Breast epithelium (tissue), 4 donors: ENCODE measurements at regions not wholly inside any gene's neighbourhood (a gene's known extent, or its start where the extent isn't known, plus 50 kb on each side); places are given as distances from the start of the nearest gene placed in this dataset.
A peak's percentile ranks its signal among the peaks of the same experiment; 100 is the strongest.
"Not testable (repeated sequence)": the region's sequence is repeated elsewhere in the genome, so short reads cannot be mapped to it uniquely, and the experiment has no call there.

ENCODE experiments used
- DNase-seq, 2 donors: peaks; one replicate each; pipeline ENCODE4 v3.0.0-alpha.2; 2019; ENCODE audit warnings: low spot score in 2 of 2
- H3K27ac ChIP-seq, 2 donors: fragments of 200-600 bp; sonication (generic) in 1 of 2; one replicate each; pipeline ENCODE4 v1.5.1; 2016 to 2019; ENCODE audit warnings: mild to moderate bottlenecking in 1 of 2
- H3K27me3 ChIP-seq, 2 donors: fragments of 200-600 bp; sonication (generic) in 1 of 2; one replicate each; pipeline versions ENCODE4 v1.5.1 to v1.6.0; 2017 to 2019; ENCODE audit warnings: control low read depth in 1 of 2, mild to moderate bottlenecking in 1 of 2
- H3K36me3 ChIP-seq: fragments of 200-600 bp; one replicate; pipeline ENCODE4 v1.5.1; 2019
- H3K4me1 ChIP-seq, 2 donors: fragments of 200-600 bp; sonication (generic); one replicate each; pipeline ENCODE4 v1.5.1; 2016 to 2019; ENCODE audit warnings: control low read depth in 1 of 2
- H3K4me3 ChIP-seq, 3 donors: fragments of 200-600 bp; sonication (generic); 1 replicate in 2 of 3; 2 replicates in 1 of 3; pipeline ENCODE4 v1.5.1; 2016 to 2019; ENCODE audit warnings: mild to moderate bottlenecking in 3 of 3, moderate library complexity in 2 of 3
- H3K9me3 ChIP-seq, 2 donors: fragments of 200-600 bp; sonication (generic) in 1 of 2; one replicate each; pipeline ENCODE4 v1.5.1; 2016 to 2019; ENCODE audit warnings: control low read depth in 1 of 2
- POLR2A ChIP-seq: fragments of 450-650 bp; IDR thresholded peaks from one replicate; pipeline ENCODE4 v1.6.1; 2016; ENCODE audit warnings: antibody characterized with exemption, mild to moderate bottlenecking, moderate library complexity
- POLR2AphosphoS5 ChIP-seq, 3 donors: sonication (generic); formaldehyde crosslinking; IDR thresholded peaks; one replicate each; pipeline ENCODE4 v1.6.1; 2017; ENCODE audit warnings: antibody characterized with exemption in 3 of 3
- intact Hi-C: fragments of 100-400 bp; cut with DNase I; formaldehyde crosslinking; loops from one replicate; pipeline ENCODE4 v1.15.1; 2023; ENCODE audit warnings: low total_unique reads
- TF ChIP-seq, protein P1 (sequence below), 3 donors: fragments of 450-650 bp; IDR thresholded peaks; one replicate each; pipeline ENCODE4 v1.5.1; 2016 to 2017; ENCODE audit warnings: antibody characterized with exemption in 3 of 3, mild to moderate bottlenecking in 3 of 3, moderate library complexity in 3 of 3

DNA sequence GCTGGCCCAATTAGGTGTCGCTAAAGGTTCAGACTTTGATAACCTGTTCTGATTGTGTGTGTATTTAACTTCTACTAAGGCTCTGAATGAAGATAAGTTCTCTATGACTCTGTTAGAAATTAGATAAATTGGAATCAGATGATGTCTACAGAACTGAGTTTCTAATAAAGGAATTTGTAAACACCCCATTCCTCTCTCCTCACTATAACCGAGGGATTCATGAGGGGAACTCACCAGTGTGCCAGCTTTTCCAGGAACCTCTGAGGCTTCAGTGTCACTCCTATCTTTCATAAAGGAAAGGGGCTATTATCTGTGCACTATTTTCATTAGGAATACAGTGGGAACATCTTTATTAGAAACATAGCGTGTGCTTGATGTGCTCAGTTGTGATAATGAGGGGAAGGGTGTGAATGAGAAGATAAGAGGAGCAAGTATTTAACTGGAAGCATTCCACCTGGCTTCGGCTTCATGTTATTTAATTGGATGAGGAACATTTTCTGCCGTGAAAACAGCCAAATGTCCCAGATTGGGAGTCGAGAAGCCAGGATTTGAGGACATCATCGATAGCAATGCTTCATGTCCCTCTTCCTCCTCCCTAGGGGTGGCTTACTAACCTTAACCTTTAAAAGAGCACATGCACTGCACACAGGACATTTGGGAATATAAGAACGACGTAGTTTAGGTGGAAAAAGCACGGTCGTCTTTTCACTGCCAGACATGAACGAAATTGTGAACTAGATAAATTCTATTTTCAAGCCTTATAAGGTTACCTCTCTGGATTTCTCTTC lies 84.8 kb upstream of the TCF4 start:
- TF ChIP-seq POLR2A (no peak), POLR2AphosphoS5 (IDR thresholded peaks at IDR 0.05) (no peak)
- TF ChIP-seq, protein P1, sequence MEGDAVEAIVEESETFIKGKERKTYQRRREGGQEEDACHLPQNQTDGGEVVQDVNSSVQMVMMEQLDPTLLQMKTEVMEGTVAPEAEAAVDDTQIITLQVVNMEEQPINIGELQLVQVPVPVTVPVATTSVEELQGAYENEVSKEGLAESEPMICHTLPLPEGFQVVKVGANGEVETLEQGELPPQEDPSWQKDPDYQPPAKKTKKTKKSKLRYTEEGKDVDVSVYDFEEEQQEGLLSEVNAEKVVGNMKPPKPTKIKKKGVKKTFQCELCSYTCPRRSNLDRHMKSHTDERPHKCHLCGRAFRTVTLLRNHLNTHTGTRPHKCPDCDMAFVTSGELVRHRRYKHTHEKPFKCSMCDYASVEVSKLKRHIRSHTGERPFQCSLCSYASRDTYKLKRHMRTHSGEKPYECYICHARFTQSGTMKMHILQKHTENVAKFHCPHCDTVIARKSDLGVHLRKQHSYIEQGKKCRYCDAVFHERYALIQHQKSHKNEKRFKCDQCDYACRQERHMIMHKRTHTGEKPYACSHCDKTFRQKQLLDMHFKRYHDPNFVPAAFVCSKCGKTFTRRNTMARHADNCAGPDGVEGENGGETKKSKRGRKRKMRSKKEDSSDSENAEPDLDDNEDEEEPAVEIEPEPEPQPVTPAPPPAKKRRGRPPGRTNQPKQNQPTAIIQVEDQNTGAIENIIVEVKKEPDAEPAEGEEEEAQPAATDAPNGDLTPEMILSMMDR (IDR thresholded peaks at IDR 0.05), result no peak
- no peaks in the 10 kb centered on the region for H3K4me1 ChIP-seq
- intact Hi-C loops, result no loop called here
- no peaks in the 10 kb centered on the region for H3K9me3 ChIP-seq
- no peak for DNase-seq
- peak overlapping the region; percentile 53 to 78 for H3K27ac ChIP-seq
- H3K36me3 ChIP-seq, result no peaks in the 10 kb centered on the region
- H3K27me3 ChIP-seq, result no peaks in the 10 kb centered on the region
- H3K4me3 ChIP-seq, result peak overlapping the region; percentile 8 to 50 (median 10)

DNA sequence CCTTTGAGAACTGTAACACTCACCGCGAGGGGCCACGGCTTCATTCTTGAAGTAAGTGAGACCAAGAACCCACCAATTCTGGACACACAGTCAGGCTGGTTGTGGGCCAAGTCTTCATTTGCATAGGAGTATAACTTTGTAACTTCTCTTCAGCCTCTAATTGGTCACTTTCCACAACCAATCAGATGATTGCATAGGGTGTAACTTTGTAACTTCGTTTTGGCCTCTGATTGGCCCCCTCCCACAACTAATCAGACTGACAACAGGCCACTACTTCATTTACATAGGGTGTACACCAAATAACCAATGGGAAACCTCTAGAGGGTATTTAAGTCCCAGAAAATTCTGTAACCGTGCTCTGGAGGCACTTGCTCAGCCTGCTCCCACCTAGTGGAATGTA lies 77.5 kb upstream of the TCF4 start:
- no peaks in the 10 kb centered on the region for H3K9me3 ChIP-seq
- no peak overlapping the region for H3K27ac ChIP-seq
- no peaks in the 10 kb centered on the region for H3K4me1 ChIP-seq
- H3K4me3 ChIP-seq, result no peak overlapping the region
- DNase-seq, result no peak
- H3K36me3 ChIP-seq, result no peaks in the 10 kb centered on the region
- TF ChIP-seq, protein P1 (IDR thresholded peaks at IDR 0.05), result no peak
- TF ChIP-seq POLR2AphosphoS5 (IDR thresholded peaks at IDR 0.05) (no peak), POLR2A (no peak)
- intact Hi-C loops, result no loop called here
- H3K27me3 ChIP-seq, result no peaks in the 10 kb centered on the region

DNA sequence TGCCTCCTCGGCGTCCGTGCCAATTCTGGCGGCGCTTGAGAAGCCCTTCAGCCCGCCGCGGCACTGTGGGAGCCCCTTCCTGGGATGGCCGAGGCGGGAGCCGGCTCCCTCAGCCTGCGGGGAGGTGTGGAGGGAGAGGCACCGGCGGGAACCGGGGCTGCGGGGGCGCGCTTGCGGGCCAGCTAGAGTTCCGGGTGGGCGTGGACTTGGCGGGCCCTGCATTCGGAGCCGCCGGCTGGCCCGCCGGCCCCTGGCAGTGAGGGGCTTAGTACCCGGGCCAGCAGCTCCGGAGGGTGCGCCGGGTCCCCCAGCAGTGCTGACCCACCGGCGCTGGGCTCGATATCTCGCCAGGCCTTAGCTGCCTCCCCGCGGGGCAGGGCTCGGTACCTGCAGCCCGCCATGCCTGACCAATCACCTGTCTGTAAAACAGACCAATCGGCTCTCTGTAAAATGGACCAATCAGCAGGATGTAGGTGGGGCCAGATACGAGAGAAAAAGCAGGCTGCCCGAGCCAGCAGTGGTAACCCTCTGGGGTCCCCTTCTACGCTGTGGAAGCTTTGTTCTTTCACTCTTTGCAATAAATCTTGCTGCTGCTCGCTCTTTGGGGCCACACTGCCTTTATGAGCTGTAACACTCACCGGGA lies 76.9 kb upstream of the TCF4 start:
- H3K9me3 ChIP-seq, H3K4me1 ChIP-seq, H3K4me3 ChIP-seq, intact Hi-C loops, H3K27me3 ChIP-seq, H3K36me3 ChIP-seq, H3K27ac ChIP-seq, DNase-seq: not testable (repeated sequence)

DNA sequence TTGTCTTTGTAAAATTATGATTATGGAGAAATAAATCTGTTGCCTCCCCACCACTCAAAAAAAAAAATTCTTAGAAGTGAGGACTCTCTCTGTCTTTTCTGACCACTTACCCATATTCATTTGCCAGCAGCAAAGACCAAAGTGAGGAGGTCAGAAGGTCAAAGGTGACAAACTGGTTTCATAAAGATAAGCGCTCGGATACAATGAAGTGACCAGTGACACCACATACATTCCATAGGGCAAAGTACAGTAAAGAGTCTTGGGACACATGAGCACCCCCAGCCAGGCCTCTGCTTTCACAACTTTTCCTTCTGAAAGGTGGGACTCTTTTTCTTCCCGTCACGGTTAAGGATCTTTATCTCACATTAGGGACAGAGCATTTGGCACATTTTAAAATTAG lies 75.9 kb upstream of the TCF4 start:
- Histone ChIP-seq H3K4me3 (no peak overlapping the region), H3K4me1 (no peaks in the 10 kb centered on the region), H3K27ac (no peak overlapping the region), H3K36me3 (no peaks in the 10 kb centered on the region), H3K9me3 (no peaks in the 10 kb centered on the region), H3K27me3 (no peaks in the 10 kb centered on the region)
- intact Hi-C loops, result no loop called here
- TF ChIP-seq, protein P1 (IDR thresholded peaks at IDR 0.05), result no peak
- TF ChIP-seq POLR2AphosphoS5 (IDR thresholded peaks at IDR 0.05) (no peak), POLR2A (no peak)
- DNase-seq, result no peak

DNA sequence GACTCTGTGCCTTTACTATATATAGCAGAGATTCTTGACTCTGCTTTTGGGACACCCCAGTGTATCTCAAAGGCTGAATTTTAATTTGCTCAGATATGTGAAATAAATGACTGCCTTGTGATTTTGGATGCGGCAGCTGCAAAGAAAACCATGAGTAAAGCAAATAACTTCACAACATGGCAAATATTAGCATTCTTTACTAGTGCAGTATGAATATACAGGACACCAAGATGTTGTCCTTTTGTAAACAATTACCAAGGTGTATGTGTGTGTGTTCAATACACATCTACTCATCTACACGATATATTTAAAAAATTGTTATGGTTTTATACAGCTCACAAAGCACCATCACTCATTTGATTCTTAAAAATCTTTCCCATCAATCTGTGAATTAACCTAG lies 70.6 kb upstream of the TCF4 start:
- Histone ChIP-seq H3K27ac (no peak overlapping the region), H3K27me3 (no peaks in the 10 kb centered on the region), H3K4me1 (no peaks in the 10 kb centered on the region), H3K4me3 (no peak overlapping the region), H3K36me3 (no peaks in the 10 kb centered on the region), H3K9me3 (no peaks in the 10 kb centered on the region)
- TF ChIP-seq, protein P1 (IDR thresholded peaks at IDR 0.05), result no peak
- intact Hi-C loops, result no loop called here
- DNase-seq, result no peak
